ENCODE measurements at regions not wholly inside any gene's neighbourhood (a gene's known extent, or its start where the extent isn't known, plus 50 kb on each side); places are given as distances from the start of the nearest gene placed in this dataset.

DNA sequence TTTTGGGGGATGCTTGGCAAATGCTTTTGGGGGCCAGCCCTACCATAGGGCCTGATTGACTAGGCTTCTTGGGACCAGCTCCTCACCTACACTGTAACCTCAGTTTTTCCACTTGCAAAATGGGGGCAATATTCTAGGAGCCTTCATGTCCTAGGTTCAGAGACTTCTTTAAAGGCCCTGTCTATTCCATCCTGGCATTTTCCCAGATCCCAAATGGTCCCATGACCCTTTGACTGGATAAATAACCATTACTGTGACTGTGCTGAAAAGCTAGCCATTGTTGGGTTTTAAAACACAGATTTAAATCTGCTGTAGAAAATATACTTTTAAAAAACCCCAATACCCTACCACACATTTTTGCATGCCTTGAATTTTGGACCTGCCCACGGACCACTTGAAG is 149.8 kb downstream of the EFNB1 start:
- CTCF ChIA-PET, result no interaction called here
- Histone ChIP-seq H3K27ac (ENCODE audit: low read length) (no peak overlapping the region), H3K9me3 (ENCODE audit: control insufficient read depth, insufficient read depth, low read depth, low read length) (no peaks in the 10 kb centered on the region), H3K36me3 (ENCODE audit: control insufficient read depth, insufficient read depth, low read length) (no peaks in the 10 kb centered on the region), H3K27me3 (ENCODE audit: control insufficient read depth, insufficient read depth, low read length) (no peaks in the 10 kb centered on the region), H3K4me3 (ENCODE audit: low read depth in 2 of 2, low read length in 2 of 2) (no peak overlapping the region), H3K4me1 (ENCODE audit: control insufficient read depth, insufficient read depth, low read length) (no peaks in the 10 kb centered on the region)
- in situ Hi-C loops (cut with HindIII; ENCODE audit: low pct_unique_long_range_greater_than_20kb, low sequenced_read_pairs), result no loop called here
- no peak for ATAC-seq
- intact Hi-C loops (cut with micrococcal nuclease; ENCODE audit: unreplicated experiment), result no loop called here
- DNase-seq (ENCODE audit: low read depth, low spot score), result no peak
- TF ChIP-seq POLR2AphosphoS5 (IDR thresholded peaks at IDR 0.05; ENCODE audit: low read depth, low read length) (no peak), REST (IDR thresholded peaks at IDR 0.05; ENCODE audit: insufficient read depth in 1 of 2, low read depth in 2 of 2, low read length in 1 of 2) (no peak), TCF7L2 (IDR thresholded peaks at IDR 0.05; ENCODE audit: low read depth, low read length) (no peak), SIN3A (IDR thresholded peaks at IDR 0.05; ENCODE audit: borderline replicate concordance, insufficient read depth, low read depth, low read length) (no peak)
- TF ChIP-seq, protein P1, sequence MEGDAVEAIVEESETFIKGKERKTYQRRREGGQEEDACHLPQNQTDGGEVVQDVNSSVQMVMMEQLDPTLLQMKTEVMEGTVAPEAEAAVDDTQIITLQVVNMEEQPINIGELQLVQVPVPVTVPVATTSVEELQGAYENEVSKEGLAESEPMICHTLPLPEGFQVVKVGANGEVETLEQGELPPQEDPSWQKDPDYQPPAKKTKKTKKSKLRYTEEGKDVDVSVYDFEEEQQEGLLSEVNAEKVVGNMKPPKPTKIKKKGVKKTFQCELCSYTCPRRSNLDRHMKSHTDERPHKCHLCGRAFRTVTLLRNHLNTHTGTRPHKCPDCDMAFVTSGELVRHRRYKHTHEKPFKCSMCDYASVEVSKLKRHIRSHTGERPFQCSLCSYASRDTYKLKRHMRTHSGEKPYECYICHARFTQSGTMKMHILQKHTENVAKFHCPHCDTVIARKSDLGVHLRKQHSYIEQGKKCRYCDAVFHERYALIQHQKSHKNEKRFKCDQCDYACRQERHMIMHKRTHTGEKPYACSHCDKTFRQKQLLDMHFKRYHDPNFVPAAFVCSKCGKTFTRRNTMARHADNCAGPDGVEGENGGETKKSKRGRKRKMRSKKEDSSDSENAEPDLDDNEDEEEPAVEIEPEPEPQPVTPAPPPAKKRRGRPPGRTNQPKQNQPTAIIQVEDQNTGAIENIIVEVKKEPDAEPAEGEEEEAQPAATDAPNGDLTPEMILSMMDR (IDR thresholded peaks at IDR 0.05), result no peak
- BruUV-seq (replicated peaks), result no TSS peak
- POLR2A ChIA-PET, result no interaction called here

- TF ChIP-seq REST (IDR thresholded peaks at IDR 0.05; ENCODE audit: insufficient read depth in 1 of 2, low read depth in 2 of 2, low read length in 1 of 2), result no peak
- TF ChIP-seq SIN3A (IDR thresholded peaks at IDR 0.05; ENCODE audit: borderline replicate concordance, insufficient read depth, low read depth, low read length), result no peak
- TF ChIP-seq, protein P1 (IDR thresholded peaks at IDR 0.05), result no peak
- no peak for TF ChIP-seq POLR2AphosphoS5 (IDR thresholded peaks at IDR 0.05; ENCODE audit: low read depth, low read length)
- no peak for TF ChIP-seq TCF7L2 (IDR thresholded peaks at IDR 0.05; ENCODE audit: low read depth, low read length)
- ATAC-seq, result no peak
- H3K36me3 ChIP-seq (ENCODE audit: control insufficient read depth, insufficient read depth, low read length), result no peaks in the 10 kb centered on the region
- H3K4me1 ChIP-seq (ENCODE audit: control insufficient read depth, insufficient read depth, low read length), result no peaks in the 10 kb centered on the region
- ChIA-PET POLR2A (interaction anchor here (0.5 kb wide), 1 partner anchor 463 kb away, joined by 3 read pairs; no protein-coding TSS in a partner anchor), CTCF (no interaction called here)
- no peak for DNase-seq (ENCODE audit: low read depth, low spot score)
- H3K27ac ChIP-seq (ENCODE audit: low read length), result no peak overlapping the region
- no peaks in the 10 kb centered on the region for H3K27me3 ChIP-seq (ENCODE audit: control insufficient read depth, insufficient read depth, low read length)
- H3K4me3 ChIP-seq (ENCODE audit: low read depth in 2 of 2, low read length in 2 of 2), result no peak overlapping the region
- BruUV-seq (replicated peaks), result no TSS peak
- in situ Hi-C loops (cut with HindIII; ENCODE audit: low pct_unique_long_range_greater_than_20kb, low sequenced_read_pairs) (no loop called here), intact Hi-C loops (cut with micrococcal nuclease; ENCODE audit: unreplicated experiment) (no loop called here)
- no peaks in the 10 kb centered on the region for H3K9me3 ChIP-seq (ENCODE audit: control insufficient read depth, insufficient read depth, low read depth, low read length)
Measured at GRCh38 chrX:68978255-68978654, 149.4 kb downstream of the EFNB1 start.
